H1 (cell line): ENCODE measurements at regions not wholly inside any gene's neighbourhood (a gene's known extent, or its start where the extent isn't known, plus 50 kb on each side); places are given as distances from the start of the nearest gene placed in this dataset.
A peak's percentile ranks its signal among the peaks of the same experiment; 100 is the strongest.

Experiments used
- CTCF ChIA-PET: fragments of 300-600 bp; sonication (Branson Sonifier 250); formaldehyde crosslinking; loops from one replicate; lab custom pipeline; 2021; ENCODE audit not compliant: partially characterized antibody; lab: Charles Lee
- POLR2A ChIA-PET: fragments of 300-600 bp; sonication (Branson Sonifier 250); formaldehyde crosslinking; loops from one replicate; lab custom pipeline; 2021; ENCODE audit warnings: inconsistent platforms; ENCODE audit not compliant: partially characterized antibody; lab: Charles Lee
- DNase-seq, 2 experiments: peaks; one replicate each; pipeline versions ENCODE4 v3.0.0 to v3.0.0-alpha.2; 2010 to 2022; ENCODE audit warnings: low spot score in 2 of 2, low read depth in 1 of 2, mixed read lengths in 1 of 2
- FAIRE-seq: peaks from 2 replicates; lab custom pipeline; 2011; peaks lifted over from hg19 to GRCh38; lab: Jason Lieb, UNC
- H2AFZ ChIP-seq: 2 replicates; pipeline ENCODE4 v1.8.1; 2012; ENCODE audit warnings: low read length, inconsistent platforms
- H2AK5ac ChIP-seq: 2 replicates; pipeline ENCODE4 v1.6.1; 2013; ENCODE audit warnings: low read depth, low read length
- H2BK120ac ChIP-seq: replicated peaks from 2 replicates; pipeline ENCODE3; 2013; ENCODE audit warnings: low read depth, low read length, inconsistent platforms
- H2BK12ac ChIP-seq: 2 replicates; pipeline ENCODE4 v1.6.1; 2013; ENCODE audit warnings: low read depth, low read length
- H2BK15ac ChIP-seq: 2 replicates; pipeline ENCODE4 v1.6.1; 2013; ENCODE audit warnings: low read length
- H2BK20ac ChIP-seq: 2 replicates; pipeline ENCODE4 v1.6.1; 2013; ENCODE audit warnings: low read length
- H2BK5ac ChIP-seq: 2 replicates; pipeline ENCODE4 v1.6.1; 2013; ENCODE audit warnings: low read depth, low read length
- H3K14ac ChIP-seq: 2 replicates; pipeline ENCODE4 v1.6.1; 2013; ENCODE audit warnings: inconsistent platforms; ENCODE audit not compliant: insufficient read length
- H3K18ac ChIP-seq: 2 replicates; pipeline ENCODE4 v1.6.1; 2013; ENCODE audit warnings: low read length; ENCODE audit errors: extremely low read depth
- H3K23ac ChIP-seq: 2 replicates; pipeline ENCODE4 v1.6.1; 2013; ENCODE audit warnings: inconsistent platforms; ENCODE audit not compliant: insufficient read length
- H3K23me2 ChIP-seq: 2 replicates; pipeline ENCODE4 v1.6.1; 2013; ENCODE audit warnings: low read depth, low read length
- H3K27ac ChIP-seq: 2 replicates; pipeline ENCODE4 v1.6.1; 2011; ENCODE audit warnings: low read depth, low read length, inconsistent platforms
- H3K27me3 ChIP-seq, 4 experiments: replicated peaks in 1 of 4; 1 replicate in 1 of 4; 2 replicates in 3 of 4; pipeline versions ENCODE4 v1.6.1 to v1.8.1; 2011 to 2013; ENCODE audit warnings: low read length in 3 of 4, mild to moderate bottlenecking in 3 of 4, inconsistent platforms in 2 of 4, mixed read lengths in 2 of 4, moderate library complexity in 1 of 4; ENCODE audit not compliant: control insufficient read depth in 3 of 4, insufficient read depth in 3 of 4; ENCODE audit errors: extremely low read depth in 1 of 4
- H3K36me3 ChIP-seq, 4 experiments: 2 replicates each; pipeline versions ENCODE4 v1.6.1 to v1.8.1; 2011 to 2013; ENCODE audit warnings: mild to moderate bottlenecking in 4 of 4, low read length in 3 of 4, moderate library complexity in 2 of 4, control low read depth in 1 of 4, inconsistent platforms in 1 of 4; ENCODE audit not compliant: insufficient read depth in 4 of 4, control insufficient read depth in 2 of 4
- H3K4ac ChIP-seq: replicated peaks from 2 replicates; pipeline ENCODE3; 2013; ENCODE audit warnings: low read length, low read depth, mixed read lengths, inconsistent platforms; ENCODE audit not compliant: insufficient read length
- H3K4me1 ChIP-seq, 4 experiments: replicated peaks in 1 of 4; 1 replicate in 1 of 4; 2 replicates in 3 of 4; pipeline versions ENCODE4 v1.6.1 to v1.8.1; 2011 to 2013; ENCODE audit warnings: low read length in 3 of 4, inconsistent platforms in 2 of 4, mixed read lengths in 1 of 4; ENCODE audit not compliant: insufficient read depth in 4 of 4, control insufficient read depth in 3 of 4
- H3K4me2 ChIP-seq, 2 experiments: 2 replicates each; pipeline versions ENCODE4 v1.6.1 to v1.8.1; 2011 to 2013; ENCODE audit warnings: low read depth in 2 of 2, low read length in 2 of 2, control low read depth in 1 of 2, inconsistent platforms in 1 of 2, mild to moderate bottlenecking in 1 of 2; ENCODE audit not compliant: insufficient read depth in 1 of 2
- H3K4me3 ChIP-seq, 4 experiments: fragments of 200-600, 300-600 bp in 1 of 4; sonication (generic), shearing (Covaris generic), sonication (Bioruptor Twin) in 1 of 4; 2 replicates each; pipeline versions ENCODE4 v1.5.1 to v1.8.1; 2011 to 2016; ENCODE audit warnings: low read length in 4 of 4, low read depth in 3 of 4, control low read depth in 2 of 4, inconsistent platforms in 2 of 4, mild to moderate bottlenecking in 2 of 4, mixed read lengths in 1 of 4, moderate library complexity in 1 of 4; ENCODE audit not compliant: insufficient read depth in 2 of 4; ENCODE audit errors: extremely low read depth in 1 of 4
- H3K56ac ChIP-seq: replicated peaks from 2 replicates; pipeline ENCODE3; 2013; ENCODE audit warnings: low read depth, mild to moderate bottlenecking, mixed read lengths, low read length, inconsistent platforms; ENCODE audit not compliant: insufficient read length
- H3K79me1 ChIP-seq: 2 replicates; pipeline ENCODE4 v1.6.1; 2013; ENCODE audit warnings: low read depth, low read length, control low read depth
- H3K79me2 ChIP-seq, 2 experiments: 2 replicates each; pipeline versions ENCODE4 v1.6.1 to v1.8.1; 2012 to 2013; ENCODE audit warnings: low read length in 2 of 2, mild to moderate bottlenecking in 2 of 2, inconsistent platforms in 1 of 2; ENCODE audit not compliant: insufficient read depth in 2 of 2, control insufficient read depth in 1 of 2
- H3K9ac ChIP-seq, 4 experiments: replicated peaks in 1 of 4; 1 replicate in 1 of 4; 2 replicates in 3 of 4; pipeline versions ENCODE4 v1.6.1 to v1.8.1; 2011 to 2013; ENCODE audit warnings: low read depth in 3 of 4, low read length in 3 of 4, control low read depth in 2 of 4, mild to moderate bottlenecking in 2 of 4, moderate library complexity in 2 of 4, inconsistent platforms in 1 of 4; ENCODE audit errors: extremely low read depth in 1 of 4
- H3K9me3 ChIP-seq, 2 experiments: 2 replicates each; pipeline versions ENCODE4 v1.6.1 to v1.8.1; 2012 to 2013; ENCODE audit warnings: mild to moderate bottlenecking in 2 of 2, moderate library complexity in 2 of 2, control low read depth in 1 of 2, inconsistent platforms in 1 of 2, low read depth in 1 of 2, low read length in 1 of 2, mixed read lengths in 1 of 2; ENCODE audit not compliant: insufficient read depth in 2 of 2
- H4K20me1 ChIP-seq, 2 experiments: replicated peaks in 1 of 2; 2 replicates each; pipeline versions ENCODE3 to v1.8.1; 2011 to 2013; ENCODE audit warnings: inconsistent platforms in 2 of 2, low read length in 2 of 2, mild to moderate bottlenecking in 1 of 2; ENCODE audit not compliant: insufficient read depth in 2 of 2, control insufficient read depth in 1 of 2
- H4K5ac ChIP-seq: 2 replicates; pipeline ENCODE4 v1.6.1; 2013; ENCODE audit warnings: low read length, low read depth, mixed read lengths, inconsistent platforms; ENCODE audit not compliant: insufficient read length
- H4K8ac ChIP-seq: 2 replicates; pipeline ENCODE4 v1.8.0; 2013; ENCODE audit warnings: mild to moderate bottlenecking, moderate library complexity, low read length, inconsistent platforms; ENCODE audit not compliant: insufficient read depth; ENCODE audit errors: extremely low read depth
- H4K91ac ChIP-seq: replicated peaks from 2 replicates; pipeline ENCODE3; 2013; ENCODE audit warnings: low read length, mixed read lengths, inconsistent platforms; ENCODE audit not compliant: insufficient read length
- BRCA1 ChIP-seq: IDR thresholded peaks from 2 replicates; pipeline ENCODE4 v1.6.1; 2012; ENCODE audit warnings: low read depth, low read length, improper control_type of control experiment
- CHD1 ChIP-seq: IDR thresholded peaks from 2 replicates; pipeline ENCODE4 v1.6.1; 2012; ENCODE audit warnings: low read depth, low read length, improper control_type of control experiment
- CTCF ChIP-seq, 3 experiments: IDR thresholded peaks; 1 replicate in 2 of 3; 2 replicates in 1 of 3; pipeline versions ENCODE4 v1.5.1 to v1.6.1; 2011; ENCODE audit warnings: low read length in 3 of 3, mild to moderate bottlenecking in 3 of 3, inconsistent platforms in 2 of 3, low read depth in 1 of 3, moderate library complexity in 1 of 3; ENCODE audit not compliant: insufficient read depth in 1 of 3; ENCODE audit errors: control extremely low read depth in 1 of 3
- HDAC6 ChIP-seq: IDR thresholded peaks from one replicate; pipeline ENCODE4 v1.7.1; 2012; ENCODE audit warnings: low read depth, mild to moderate bottlenecking, inconsistent platforms, low read length, moderate library complexity
- KDM1A ChIP-seq: fragments of 200-600, 300-600 bp; sonication (generic); IDR thresholded peaks from 2 replicates; pipeline ENCODE4 v1.7.1; 2016; ENCODE audit warnings: mild to moderate bottlenecking, low read length, borderline replicate concordance
- KDM5A ChIP-seq: fragments of 200-600 bp; IDR thresholded peaks from 2 replicates; pipeline ENCODE4 v1.7.1; 2012; ENCODE audit warnings: mild to moderate bottlenecking, low read length, inconsistent platforms, mixed read lengths
- POLR2AphosphoS5 ChIP-seq: IDR thresholded peaks from 2 replicates; pipeline ENCODE4 v1.6.1; 2011; ENCODE audit warnings: low read depth, low read length
- POU5F1 ChIP-seq: IDR thresholded peaks from 2 replicates; pipeline ENCODE4 v1.6.1; 2011; ENCODE audit warnings: low read depth, mild to moderate bottlenecking, low read length, moderate library complexity
- RNF2 ChIP-seq: fragments of 200-900, 300-1000 bp; sonication (generic); IDR thresholded peaks from 2 replicates; pipeline ENCODE4 v1.7.1; 2016; ENCODE audit warnings: borderline replicate concordance, low read depth, mild to moderate bottlenecking, antibody characterized with exemption, low read length; ENCODE audit not compliant: poor library complexity, severe bottlenecking; ENCODE audit errors: missing control alignments
- YY1 ChIP-seq: IDR thresholded peaks from 2 replicates; pipeline ENCODE4 v1.6.1; 2011; ENCODE audit warnings: low read depth, mild to moderate bottlenecking, low read length
- WGBS, 2 experiments: shearing (Covaris generic) in 1 of 2; methylation state at CpG; one replicate each; pipeline versions ENCODE4 v1.1.6 to v1.1.7; 2013 to 2015; ENCODE audit warnings: low lambda C conversion rate in 2 of 2, mixed read lengths in 2 of 2, inconsistent platforms in 1 of 2, low coverage in 1 of 2, missing lambda C conversion rate in 1 of 2; ENCODE audit not compliant: insufficient replicate concordance in 2 of 2, insufficient coverage in 1 of 2, insufficient read length in 1 of 2; ENCODE audit errors: extremely low coverage in 1 of 2, missing lambda C conversion rate in 1 of 2; 5-methylcytosine and 5-hydroxymethylcytosine counted together

GRCh38 chr11:27233654-27234042 lies 129.4 kb downstream of the CCDC34 start:
- Histone ChIP-seq H3K23me2 (no peaks in the 10 kb centered on the region), H2AFZ (no peak overlapping the region), H3K23ac (no peak overlapping the region), H3K79me2 (no peaks in the 10 kb centered on the region), H3K27me3 (no peaks in the 10 kb centered on the region), H3K4ac (no peak overlapping the region), H3K27ac (no peak overlapping the region), H3K4me3 (no peak overlapping the region), H2BK120ac (no peak overlapping the region), H3K56ac (no peak overlapping the region), H2BK15ac (no peak overlapping the region), H3K9ac (no peak overlapping the region), H4K91ac (no peak overlapping the region), H4K5ac (no peak overlapping the region), H3K36me3 (no peaks in the 10 kb centered on the region), H4K8ac (no peak overlapping the region; the same call in 1 of the 2 replicates), H2BK12ac (no peak overlapping the region), H3K79me1 (no peaks in the 10 kb centered on the region), H3K18ac (no peak overlapping the region), H2AK5ac (no peak overlapping the region), H3K9me3 (no peaks in the 10 kb centered on the region), H4K20me1 (no peaks in the 10 kb centered on the region), H2BK20ac (0 out of 2 replicates have a peak overlapping the region, but pooled peaks have one; percentile 3), H3K4me2 (no peak overlapping the region), H2BK5ac (no peak overlapping the region), H3K14ac (no peak overlapping the region), H3K4me1 (peaks cover 0 to 4% (median under 1%) of the 10 kb centered on the region in 4 experiments; a peak in 3 of 7 replicates)
- no peak for DNase-seq
- no peak for FAIRE-seq
- POLR2A ChIA-PET: interaction anchor here (0.6 to 1.6 kb wide), 3 partner anchors 15 to 158 kb away, joined by 3 to 6 read pairs (median 3); no protein-coding TSS in a partner anchor
- CTCF ChIA-PET: interaction anchor here (0.9 to 3.1 kb wide), 5 partner anchors 10 to 253 kb away, joined by 3 to 16 read pairs (median 4); no protein-coding TSS in a partner anchor
- 92% methylated on average over 3 of the region's 3 CpGs; no CpG with 5 or more reads in 1 of the 2 experiments for WGBS, 2 experiments
- TF ChIP-seq BRCA1 (no peak), KDM5A (no peak), RNF2 (no peak), KDM1A (no peak), CHD1 (no peak), POU5F1 (no peak), CTCF (IDR thresholded peaks at IDR 0.05; ENCODE audit: control extremely low read depth in 1 of 3, insufficient read depth in 1 of 3, low read depth in 1 of 3, low read length in 3 of 3) (no peak), HDAC6 (no peak), POLR2AphosphoS5 (no peak), YY1 (no peak)
